NOMO-1 treated with DMSO at 0.1 percent for 48 hours (cell line): ENCODE measurements at regions not wholly inside any gene's neighbourhood (a gene's known extent, or its start where the extent isn't known, plus 50 kb on each side); places are given as distances from the start of the nearest gene placed in this dataset.

Experiments used
- DNase-seq: peaks from one replicate; lab custom pipeline; 2025; ENCODE audit not compliant: unreplicated experiment; lab: John Stamatoyannopoulos, UW

DNA sequence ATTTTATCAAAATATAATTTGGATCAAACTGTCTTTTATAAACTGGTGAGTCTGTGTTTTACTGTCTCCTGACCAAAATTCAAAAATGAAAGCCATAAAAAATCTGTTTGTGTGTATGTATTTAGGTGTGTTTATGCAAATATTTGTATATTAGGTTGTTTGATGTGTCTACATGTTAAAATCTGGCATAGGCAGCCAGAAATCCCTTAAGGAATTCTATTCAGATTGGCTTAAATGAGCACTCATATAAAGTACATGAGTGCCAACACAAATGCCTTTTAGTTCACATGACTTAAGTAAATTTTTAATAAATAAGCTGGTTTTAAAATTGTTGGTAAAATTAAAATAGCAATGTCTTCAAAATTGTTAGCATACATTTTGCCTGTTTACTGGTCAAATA lies 133.3 kb upstream of the GUCY1A2 start:
- no peak for DNase-seq

DNA sequence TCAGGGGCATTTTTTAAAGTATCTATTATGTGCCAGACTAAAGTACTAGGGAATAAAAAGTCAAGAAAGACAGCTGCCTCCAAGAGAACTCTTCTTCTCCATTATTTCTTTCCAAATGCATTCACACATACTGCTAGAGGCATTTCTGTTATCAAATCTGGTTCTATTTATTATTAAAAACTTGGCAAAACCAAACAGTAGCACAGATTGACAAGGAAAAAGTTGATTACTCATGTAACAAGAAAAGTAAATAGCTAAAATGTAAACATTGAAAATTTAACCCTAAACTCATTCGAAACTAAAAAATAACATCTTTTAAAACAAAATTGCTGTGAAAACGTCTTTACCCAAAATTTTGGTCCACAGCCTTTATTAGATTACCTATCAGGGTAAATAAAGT lies 132.9 kb upstream of the GUCY1A2 start:
- DNase-seq = no peak

DNA sequence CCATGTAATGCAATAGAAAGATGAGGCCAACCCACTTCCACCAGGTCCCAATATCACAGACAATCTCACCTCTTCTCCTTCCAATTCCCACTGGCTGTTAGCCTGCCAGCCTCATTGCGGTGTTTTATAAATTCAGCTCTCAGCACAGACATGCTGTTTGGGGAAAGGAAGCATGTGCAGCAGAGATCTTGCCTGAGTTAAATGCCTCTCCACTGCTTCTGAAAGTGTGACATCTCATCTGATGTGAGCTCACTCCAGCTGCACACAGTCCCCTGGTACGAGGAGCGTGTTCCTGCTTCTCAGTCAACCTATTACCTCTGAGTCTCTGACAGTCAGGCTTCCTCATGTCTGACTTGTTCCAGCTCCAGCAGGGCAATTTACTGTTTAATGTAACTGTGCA lies 122.7 kb upstream of the GUCY1A2 start:
- DNase-seq = no peak

DNA sequence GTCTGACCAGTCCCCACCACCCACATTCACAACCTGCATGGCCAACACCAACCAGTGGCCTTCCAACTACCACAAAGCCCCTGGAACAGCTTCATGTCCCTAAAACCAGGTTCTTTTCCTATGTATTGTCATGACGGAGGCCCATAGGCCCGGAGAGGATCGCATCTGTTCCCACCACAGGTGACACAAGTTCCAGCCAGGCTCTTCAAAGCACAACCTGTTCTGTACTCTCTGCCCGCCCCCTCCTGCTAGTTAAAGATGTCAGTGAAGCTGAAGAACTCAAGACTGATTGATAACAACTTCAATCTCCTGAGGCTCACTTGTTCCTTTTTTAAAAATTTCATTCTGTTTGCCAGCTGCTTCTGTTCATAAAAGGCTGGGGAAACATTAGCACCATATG lies 121.1 kb upstream of the GUCY1A2 start:
- no peak for DNase-seq

DNA sequence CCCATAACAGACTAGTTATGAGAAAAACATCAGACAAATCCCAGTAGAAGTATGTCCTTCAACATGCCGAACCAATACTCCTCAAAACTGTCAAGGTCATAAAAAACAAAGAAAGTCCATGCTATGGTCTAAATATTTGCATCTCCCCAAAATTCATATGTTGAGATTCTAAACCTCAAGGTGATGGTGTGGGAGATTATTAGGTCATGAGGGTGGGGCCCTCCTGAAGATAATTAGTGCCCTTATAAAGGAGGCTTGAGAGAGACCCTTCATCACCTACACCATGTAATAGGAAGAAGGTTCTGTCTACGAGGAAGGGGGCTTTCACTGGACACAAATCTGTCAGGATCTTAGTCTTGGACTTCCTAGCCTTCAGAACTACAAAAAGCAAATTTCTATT lies 118.6 kb upstream of the GUCY1A2 start:
- DNase-seq = no peak

DNA sequence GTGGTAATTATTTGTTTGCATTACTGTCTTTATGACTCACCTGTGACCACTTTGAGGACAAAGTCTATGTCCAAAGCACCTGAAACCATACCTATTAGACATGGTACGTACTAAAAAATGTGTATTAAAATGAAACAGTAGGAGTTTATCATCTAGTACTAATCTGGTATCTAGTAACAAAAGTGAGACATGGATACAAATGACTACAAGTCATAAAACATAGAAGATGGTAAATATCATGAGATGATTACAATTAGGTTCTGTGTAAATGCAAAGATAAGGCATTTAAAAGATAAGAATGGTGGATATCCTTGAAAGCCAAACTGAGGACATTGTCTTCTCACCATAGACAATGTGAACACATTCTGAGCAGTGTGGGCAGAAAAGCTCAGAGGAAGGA lies 113.5 kb upstream of the GUCY1A2 start:
- no peak for DNase-seq

DNA sequence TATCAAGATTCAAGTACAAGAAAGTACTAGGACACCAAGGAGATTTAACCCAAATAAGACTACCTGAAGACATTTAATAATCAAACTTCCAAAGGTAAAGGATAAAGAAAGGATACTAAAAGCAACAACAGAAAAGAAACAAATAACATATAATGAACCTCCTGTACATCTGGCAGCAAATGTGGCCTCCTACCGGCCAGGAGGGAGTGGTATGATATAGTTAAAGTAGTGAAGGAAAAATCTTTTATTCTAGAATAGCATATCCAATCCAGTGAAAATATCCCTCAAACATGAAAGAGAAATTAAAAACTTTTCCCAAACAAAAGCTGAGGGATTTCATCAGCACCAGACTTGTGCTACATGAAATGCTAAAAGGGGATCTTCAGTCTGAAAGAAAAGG lies 104.7 kb upstream of the GUCY1A2 start:
- DNase-seq = no peak

DNA sequence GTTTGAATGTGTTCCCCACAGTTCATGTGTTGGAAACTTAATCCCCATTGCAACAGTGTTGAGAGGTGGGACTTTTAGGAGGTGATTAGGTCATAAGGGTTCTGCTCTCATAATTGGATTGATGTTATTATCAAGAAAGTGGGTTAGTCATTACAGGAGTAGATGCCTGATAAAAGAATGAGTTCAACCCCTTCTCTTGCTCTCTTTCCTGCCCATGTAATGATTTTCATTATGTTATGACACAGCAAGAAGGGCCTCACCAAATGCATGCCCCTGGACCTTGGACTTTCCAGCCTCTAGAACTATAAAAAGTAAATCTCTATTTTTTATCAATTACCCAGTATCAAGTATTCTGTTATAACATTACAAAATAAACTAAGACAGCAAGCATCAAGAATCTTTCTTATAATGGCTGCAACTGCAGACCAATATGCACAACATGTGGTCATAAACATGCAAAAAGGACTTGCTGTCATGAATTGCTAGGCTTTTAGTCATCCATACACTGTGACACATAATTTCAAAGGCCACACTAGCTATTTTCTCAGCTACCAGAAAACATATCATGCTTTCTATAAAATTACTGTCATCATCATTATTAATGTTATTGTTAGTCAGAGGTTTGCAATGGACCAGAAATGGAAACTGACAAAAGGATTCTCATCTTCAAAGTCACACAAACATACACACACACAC lies 99.9 kb upstream of the GUCY1A2 start:
- no peak for DNase-seq

DNA sequence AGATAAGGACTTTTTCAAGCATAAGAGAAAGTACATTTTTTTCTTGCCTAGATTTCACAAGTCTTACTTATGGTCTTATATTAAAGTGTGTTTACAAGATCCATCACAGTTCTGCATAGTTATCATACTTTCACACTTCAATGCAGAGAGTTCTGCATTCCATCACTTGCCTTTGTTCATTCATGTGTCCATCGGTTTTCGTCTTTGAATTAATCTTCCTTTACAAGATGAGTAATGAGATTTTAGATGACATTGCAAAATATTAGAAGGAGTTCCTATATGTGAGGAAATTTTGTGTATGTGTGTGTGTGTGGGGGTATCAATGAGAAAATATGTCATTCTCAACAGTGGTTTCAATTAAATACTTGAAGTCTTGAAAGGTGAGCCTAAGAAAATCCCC lies 98.1 kb upstream of the GUCY1A2 start:
- DNase-seq = no peak

DNA sequence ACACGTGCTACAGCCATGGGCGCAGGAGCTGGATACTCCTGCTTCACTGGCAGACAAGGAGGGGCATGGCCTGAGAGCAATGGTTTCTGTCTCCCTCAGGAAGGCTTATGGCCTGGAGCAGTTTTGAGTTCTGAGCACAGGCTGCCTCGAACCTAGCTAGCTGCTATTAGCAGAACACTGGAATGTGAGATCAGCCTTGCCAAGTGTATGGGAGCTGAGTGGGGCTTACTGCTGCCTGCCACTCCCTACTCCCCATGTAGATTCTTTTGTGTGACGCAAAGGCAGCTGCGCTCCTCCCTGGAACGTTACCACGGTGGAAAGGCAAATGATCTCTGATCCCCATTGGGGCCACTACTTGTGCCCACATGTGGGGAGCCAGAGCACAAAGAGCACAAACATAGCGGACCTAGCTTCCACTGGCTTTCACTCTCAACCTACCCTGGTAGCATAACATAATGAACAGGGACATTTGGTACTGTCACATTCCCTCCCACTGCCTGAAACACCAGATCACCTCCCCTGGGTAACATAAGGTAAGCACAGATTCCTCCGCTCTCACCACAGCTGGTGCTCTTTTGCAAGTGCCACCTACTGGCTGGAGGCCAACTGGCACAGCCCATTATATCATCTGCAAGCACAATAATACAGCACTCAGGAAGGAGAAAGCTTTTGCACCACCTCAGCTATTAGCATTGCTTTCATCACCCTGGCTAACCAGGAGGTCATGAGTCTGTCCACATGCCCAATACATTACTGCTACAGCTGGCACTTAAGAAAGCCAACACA lies 84.6 kb upstream of the GUCY1A2 start:
- no peak for DNase-seq

DNA sequence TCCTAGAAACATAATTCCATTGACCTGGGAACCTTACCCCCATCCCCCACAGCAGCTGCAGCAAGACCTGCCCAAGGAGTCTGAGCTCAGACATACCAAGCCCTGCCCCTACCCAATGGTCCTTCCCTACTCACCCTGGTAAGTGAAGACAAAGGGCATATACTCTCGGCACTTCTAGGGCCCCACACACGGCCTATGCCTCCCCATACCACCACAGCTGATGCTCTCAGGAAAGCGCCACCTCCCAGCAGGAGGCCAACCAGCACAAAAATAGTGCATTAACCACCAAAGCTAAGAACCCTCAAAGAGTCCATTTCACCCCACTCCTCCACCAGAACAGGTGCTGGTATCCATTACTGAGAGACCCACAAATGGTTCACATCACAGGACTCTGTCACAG lies 74.4 kb upstream of the GUCY1A2 start:
- no peak for DNase-seq

DNA sequence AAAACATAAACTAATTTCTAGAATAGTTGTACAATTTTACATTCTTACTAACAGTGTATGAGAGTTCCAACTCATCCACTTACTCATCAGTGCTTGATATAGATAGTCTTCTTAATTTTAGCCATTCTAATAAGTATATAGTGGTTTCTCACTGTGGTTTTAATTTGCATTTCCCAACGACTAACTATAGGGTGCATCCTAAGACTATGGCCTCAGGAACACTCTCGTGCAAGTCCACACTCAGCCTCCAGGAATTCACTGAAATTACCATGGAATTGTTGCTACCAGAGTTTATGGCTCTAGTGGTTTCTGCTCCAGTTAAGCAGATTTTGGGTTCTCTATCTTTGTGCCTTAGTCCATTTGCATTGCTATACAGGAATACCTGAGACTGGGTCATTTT lies 60.1 kb upstream of the GUCY1A2 start:
- no peak for DNase-seq

DNA sequence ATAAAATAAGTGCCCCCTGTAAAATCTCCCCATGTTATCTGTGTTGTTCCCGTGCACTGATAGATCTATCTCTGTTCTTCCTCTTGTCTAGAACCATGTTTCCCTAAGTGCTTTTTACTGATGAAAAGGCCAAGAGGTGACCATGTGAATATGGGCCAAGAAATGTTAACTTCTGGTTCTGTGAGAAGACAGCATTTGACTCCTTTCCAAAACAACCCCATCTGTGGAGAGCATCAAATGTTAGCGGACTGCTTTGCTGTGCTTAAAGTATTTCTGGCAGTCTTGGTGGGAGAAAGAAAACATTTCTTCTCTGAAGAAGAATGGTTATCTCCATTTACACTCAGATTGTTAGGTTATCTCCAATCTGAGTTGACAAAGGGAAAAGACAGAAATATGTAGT lies 58.6 kb upstream of the GUCY1A2 start:
- DNase-seq = no peak

DNA sequence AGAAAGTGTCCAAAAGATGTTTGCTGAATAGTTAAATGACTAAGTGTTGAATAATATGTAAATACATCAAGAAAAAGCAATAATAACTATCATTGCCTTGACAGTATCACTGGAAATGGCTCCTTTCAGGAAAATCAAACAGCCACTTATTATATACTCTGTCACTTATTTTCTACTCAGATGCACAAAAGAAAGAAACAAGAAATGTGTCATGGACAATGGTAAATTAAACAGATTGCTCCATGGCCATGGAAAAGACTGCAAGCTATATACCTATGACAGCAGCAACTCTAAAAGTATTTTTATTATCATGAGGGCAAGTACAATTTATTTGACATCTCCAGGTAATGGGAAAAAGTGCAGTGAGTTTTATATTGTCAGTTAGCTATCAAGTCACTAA lies 52.9 kb upstream of the GUCY1A2 start:
- DNase-seq = no peak
